ENCODE measurements at regions not wholly inside any gene's neighbourhood (a gene's known extent, or its start where the extent isn't known, plus 50 kb on each side); places are given as distances from the start of the nearest gene placed in this dataset.

DNA sequence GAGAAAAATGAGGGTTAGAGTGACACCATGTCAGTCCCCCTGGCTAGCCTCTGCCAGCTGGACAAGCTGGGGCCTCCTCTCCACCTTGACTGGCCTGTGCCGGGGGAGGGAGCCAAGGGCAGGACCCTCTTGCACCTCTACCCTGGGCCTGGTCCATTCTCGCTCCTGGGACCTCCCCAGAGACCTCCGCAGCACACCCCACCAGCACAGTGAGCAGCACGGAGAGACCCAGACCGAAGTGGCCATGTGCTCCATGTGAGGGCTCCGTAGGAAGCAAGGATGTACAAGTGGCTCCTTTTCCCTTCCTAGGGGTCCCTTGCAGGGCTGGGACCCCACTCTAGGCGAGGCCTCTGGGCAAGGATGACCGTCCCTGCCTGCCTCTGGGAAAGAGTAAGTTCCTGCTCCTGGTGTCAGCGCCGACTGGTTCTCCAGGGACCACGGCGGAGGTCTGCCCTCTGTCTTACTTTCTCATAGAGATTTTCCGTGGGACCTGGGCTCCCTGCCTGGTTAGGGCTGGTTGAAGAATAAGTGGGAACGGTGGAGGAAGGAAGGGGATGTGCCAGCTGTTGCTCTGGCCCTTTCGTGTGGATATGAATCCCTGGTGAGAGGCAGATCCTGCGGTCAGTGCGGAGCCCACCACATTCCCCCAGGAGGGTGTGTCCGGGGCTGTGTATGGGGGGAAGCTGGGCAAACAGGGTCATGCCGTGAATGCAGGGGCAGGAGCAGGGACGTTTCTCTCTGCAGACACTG, 124.2 kb downstream of the METRNL start:
- TF ChIP-seq CTCF (IDR thresholded peaks at IDR 0.05) (no peak), POLR2A (IDR thresholded peaks at IDR 0.05) (no peak)
